Sigmoid colon (tissue), 6 donors: ENCODE measurements at regions not wholly inside any gene's neighbourhood (a gene's known extent, or its start where the extent isn't known, plus 50 kb on each side); places are given as distances from the start of the nearest gene placed in this dataset.

ENCODE experiments used
- DNase-seq: peaks from one replicate; pipeline ENCODE4 v3.0.0-alpha.2; 2019
- H3K27ac ChIP-seq, 4 donors: fragments of 200-600 bp; sonication (generic); one replicate each; pipeline ENCODE4 v1.5.1; 2016 to 2019; ENCODE audit warnings: mild to moderate bottlenecking in 1 of 4
- H3K27me3 ChIP-seq, 3 donors: fragments of 200-600 bp; sonication (generic); one replicate each; pipeline ENCODE4 v1.5.1; 2019; ENCODE audit warnings: mild to moderate bottlenecking in 1 of 3
- H3K36me3 ChIP-seq, 4 donors: fragments of 200-600 bp; sonication (generic); one replicate each; pipeline ENCODE4 v1.5.1; 2016 to 2019
- H3K4me1 ChIP-seq, 4 donors: fragments of 200-600 bp; sonication (generic); one replicate each; pipeline ENCODE4 v1.5.1; 2017 to 2019
- H3K4me3 ChIP-seq, 4 donors: fragments of 200-600 bp; sonication (generic); one replicate each; pipeline ENCODE4 v1.5.1; 2017 to 2019; ENCODE audit warnings: mild to moderate bottlenecking in 2 of 4, moderate library complexity in 1 of 4
- H3K9me3 ChIP-seq, 4 donors: fragments of 200-600 bp in 3 of 4; sonication (generic) in 3 of 4; one replicate each; pipeline versions ENCODE4 v1.5.1 to v1.6.1; 2013 to 2019
- EP300 ChIP-seq, 4 donors: sonication (generic); formaldehyde crosslinking; IDR thresholded peaks; one replicate each; pipeline ENCODE4 v1.6.1; 2017; ENCODE audit warnings: antibody characterized with exemption in 4 of 4
- POLR2A ChIP-seq, 2 donors: fragments of 450-650 bp; IDR thresholded peaks; one replicate each; pipeline ENCODE4 v1.6.1; 2016; ENCODE audit warnings: antibody characterized with exemption in 2 of 2, mild to moderate bottlenecking in 2 of 2, moderate library complexity in 2 of 2
- POLR2AphosphoS5 ChIP-seq, 4 donors: sonication (generic); formaldehyde crosslinking; IDR thresholded peaks; one replicate each; pipeline ENCODE4 v1.6.1; 2017; ENCODE audit warnings: antibody characterized with exemption in 4 of 4
- WGBS, 2 donors: extraction: QIAGEN DNeasy Blood & Tissue Kit; methylation state at CpG; one replicate each; pipeline ENCODE4 v1.1.7; 2013; 5-methylcytosine and 5-hydroxymethylcytosine counted together
- intact Hi-C: fragments of 100-400 bp; cut with DNase I; formaldehyde crosslinking; loops from one replicate; pipeline ENCODE4 v1.15.1; 2023
- small RNA-seq, 3 donors: library from RNA; depleted of rRNA; stranded (forward); fragments of <200 nt; gene quantifications; one replicate each; pipeline ENCODE3, GENCODE V24; 2016
- TF ChIP-seq, protein P1 (sequence below), 4 experiments: fragments of 450-650 bp in 3 of 4; fragments of 200-600 bp in 1 of 4; IDR thresholded peaks; one replicate each; pipeline ENCODE4 v1.5.1; 2016 to 2019; ENCODE audit warnings: antibody characterized with exemption in 4 of 4, mild to moderate bottlenecking in 3 of 4, moderate library complexity in 2 of 4
- donor health status: healthy with polysubstance abuse.
- donor health status: healthy.

DNA sequence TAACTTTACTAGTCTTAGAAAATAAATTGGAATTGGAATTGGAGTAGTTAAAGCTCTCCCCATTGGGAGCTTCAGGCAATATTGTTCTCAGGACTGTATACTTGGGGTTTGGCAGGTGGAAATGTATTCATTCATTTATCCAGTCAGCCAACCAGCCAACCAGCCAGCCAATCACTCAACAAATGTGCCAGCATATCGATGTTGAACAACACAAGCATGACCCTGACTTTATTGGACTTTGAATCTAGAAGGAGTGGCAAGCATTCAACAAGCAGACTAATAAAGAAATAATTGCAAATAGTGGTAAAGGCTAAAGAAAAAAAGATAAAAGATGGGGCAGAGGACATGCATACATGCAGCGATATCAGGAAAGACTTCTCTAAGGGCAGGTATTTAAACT is 55.5 kb upstream of the ZC3H11B start:
- Histone ChIP-seq H3K4me3 (no peak overlapping the region), H3K27me3 (no peaks in the 10 kb centered on the region), H3K36me3 (no peaks in the 10 kb centered on the region), H3K27ac (no peak overlapping the region), H3K4me1 (no peaks in the 10 kb centered on the region), H3K9me3 (no peaks in the 10 kb centered on the region)
- intact Hi-C loops = no loop called here
- no peak for TF ChIP-seq EP300 (IDR thresholded peaks at IDR 0.05)
- 65 to 84% methylated on average over 2 of the region's 2 CpGs for WGBS, 2 donors
- no peak for DNase-seq

DNA sequence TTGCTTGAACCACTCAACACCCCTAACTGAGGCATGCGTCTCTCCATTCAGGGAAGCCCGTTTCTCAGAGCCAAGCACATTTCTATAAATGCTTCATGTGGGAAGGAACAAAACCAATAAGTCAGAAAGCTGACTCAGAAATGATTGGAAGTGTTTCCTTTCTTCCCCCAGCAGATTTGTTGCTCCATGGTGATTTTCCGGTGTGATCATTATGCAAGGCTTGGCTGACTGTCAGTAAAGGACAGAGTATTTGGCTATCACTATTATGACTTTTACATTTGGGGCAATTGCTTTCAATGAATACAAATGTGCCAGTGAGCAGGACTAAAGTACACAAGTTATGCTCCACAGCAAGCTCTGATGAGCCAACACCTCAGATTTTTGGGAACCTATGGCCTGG is 53.3 kb upstream of the ZC3H11B start:
- 81 to 83% methylated on average over 3 of the region's 3 CpGs for WGBS, 2 donors
- no peak for DNase-seq
- intact Hi-C loops = no loop called here

DNA sequence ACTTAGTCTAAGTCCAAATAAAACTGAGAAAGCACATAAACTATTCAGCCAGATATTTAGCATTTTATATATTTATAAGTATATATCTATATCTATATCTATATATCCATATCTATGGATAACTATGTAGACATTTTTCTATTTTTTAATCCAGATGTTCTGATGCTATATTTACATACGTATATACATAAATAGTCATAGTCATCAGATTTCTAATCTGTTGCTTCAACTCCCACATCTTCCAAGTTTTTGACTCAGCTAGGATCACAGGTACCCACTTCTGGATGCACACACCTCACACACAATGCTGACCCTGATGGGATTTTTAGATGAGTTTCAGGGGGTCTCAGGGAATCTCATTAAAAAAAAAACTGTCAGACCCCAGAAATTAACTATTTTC is 52.2 kb upstream of the ZC3H11B start:
- no peaks in the 10 kb centered on the region for H3K36me3 ChIP-seq
- 75 to 92% methylated on average over 1 of the region's 1 CpG for WGBS, 2 donors
- H3K27me3 ChIP-seq = no peaks in the 10 kb centered on the region
- no peaks in the 10 kb centered on the region for H3K9me3 ChIP-seq
- no peak overlapping the region for H3K27ac ChIP-seq
- intact Hi-C loops = no loop called here
- TF ChIP-seq EP300 (IDR thresholded peaks at IDR 0.05) = no peak
- no peak for TF ChIP-seq POLR2AphosphoS5 (IDR thresholded peaks at IDR 0.05)
- TF ChIP-seq POLR2A (IDR thresholded peaks at IDR 0.05) = no peak
- TF ChIP-seq, protein P1, sequence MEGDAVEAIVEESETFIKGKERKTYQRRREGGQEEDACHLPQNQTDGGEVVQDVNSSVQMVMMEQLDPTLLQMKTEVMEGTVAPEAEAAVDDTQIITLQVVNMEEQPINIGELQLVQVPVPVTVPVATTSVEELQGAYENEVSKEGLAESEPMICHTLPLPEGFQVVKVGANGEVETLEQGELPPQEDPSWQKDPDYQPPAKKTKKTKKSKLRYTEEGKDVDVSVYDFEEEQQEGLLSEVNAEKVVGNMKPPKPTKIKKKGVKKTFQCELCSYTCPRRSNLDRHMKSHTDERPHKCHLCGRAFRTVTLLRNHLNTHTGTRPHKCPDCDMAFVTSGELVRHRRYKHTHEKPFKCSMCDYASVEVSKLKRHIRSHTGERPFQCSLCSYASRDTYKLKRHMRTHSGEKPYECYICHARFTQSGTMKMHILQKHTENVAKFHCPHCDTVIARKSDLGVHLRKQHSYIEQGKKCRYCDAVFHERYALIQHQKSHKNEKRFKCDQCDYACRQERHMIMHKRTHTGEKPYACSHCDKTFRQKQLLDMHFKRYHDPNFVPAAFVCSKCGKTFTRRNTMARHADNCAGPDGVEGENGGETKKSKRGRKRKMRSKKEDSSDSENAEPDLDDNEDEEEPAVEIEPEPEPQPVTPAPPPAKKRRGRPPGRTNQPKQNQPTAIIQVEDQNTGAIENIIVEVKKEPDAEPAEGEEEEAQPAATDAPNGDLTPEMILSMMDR (IDR thresholded peaks at IDR 0.05) = no peak
- peaks cover 0 to 12% (median 3%) of the 10 kb centered on the region in 4 donors for H3K4me1 ChIP-seq
- no peak overlapping the region for H3K4me3 ChIP-seq
- DNase-seq = no peak

More for the DNA sequence above, 53.3 kb upstream of the ZC3H11B start:
- H3K4me1 ChIP-seq = peaks cover 0 to 3% (median 0%) of the 10 kb centered on the region in 4 donors
- no peaks in the 10 kb centered on the region for H3K36me3 ChIP-seq
- H3K27ac ChIP-seq = no peak overlapping the region
- TF ChIP-seq EP300 (IDR thresholded peaks at IDR 0.05) (no peak), POLR2AphosphoS5 (IDR thresholded peaks at IDR 0.05) (peak in 1 of 4 donors; percentile 43)
- no peaks in the 10 kb centered on the region for H3K9me3 ChIP-seq
- H3K4me3 ChIP-seq = no peak overlapping the region
- no peaks in the 10 kb centered on the region for H3K27me3 ChIP-seq

DNA sequence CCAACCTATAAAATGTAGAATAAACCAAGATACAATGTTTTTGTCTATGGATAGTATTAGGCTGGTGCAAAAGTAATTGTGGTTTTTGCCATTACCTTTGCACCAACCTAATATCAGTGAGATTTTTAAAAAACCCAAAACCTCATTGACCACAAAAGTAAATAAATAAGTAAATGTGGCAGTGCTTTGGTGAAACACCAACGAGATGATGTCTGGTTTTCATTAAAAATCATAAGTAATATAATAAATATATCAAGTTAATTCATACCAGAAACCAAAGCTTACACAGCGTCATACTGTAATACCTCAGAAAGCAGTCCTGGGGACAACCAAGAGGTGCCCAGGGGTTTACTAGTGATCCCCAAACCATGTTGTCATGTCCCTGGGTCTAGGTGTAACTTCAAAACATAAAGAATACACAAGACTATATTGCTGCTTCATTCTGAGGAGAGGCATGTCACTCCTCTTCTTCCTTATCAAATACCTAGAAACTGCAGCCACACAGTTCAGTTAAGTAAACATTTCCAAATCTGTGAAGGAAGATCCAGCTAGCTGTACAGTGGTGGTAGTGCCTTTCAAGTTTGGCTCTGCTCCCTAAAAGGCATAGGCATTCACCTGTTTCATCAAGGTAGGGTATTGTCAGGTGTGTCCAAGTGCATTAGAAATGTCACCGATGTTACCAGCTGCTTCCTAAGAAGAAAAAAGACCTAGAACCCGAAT is 51.6 kb upstream of the ZC3H11B start:
- WGBS, 2 donors = 41 to 67% methylated on average over 4 of the region's 4 CpGs

More for the DNA sequence above, 51.6 kb upstream of the ZC3H11B start:
- TF ChIP-seq, protein P1 (IDR thresholded peaks at IDR 0.05) = no peak
- TF ChIP-seq POLR2AphosphoS5 (IDR thresholded peaks at IDR 0.05) (no peak), EP300 (IDR thresholded peaks at IDR 0.05) (no peak), POLR2A (IDR thresholded peaks at IDR 0.05) (no peak)
- Histone ChIP-seq H3K4me3 (no peak overlapping the region), H3K4me1 (peaks cover 0 to 12% (median 3%) of the 10 kb centered on the region in 4 donors), H3K9me3 (no peaks in the 10 kb centered on the region), H3K27me3 (no peaks in the 10 kb centered on the region), H3K27ac (no peak overlapping the region), H3K36me3 (no peaks in the 10 kb centered on the region)
- intact Hi-C loops = loop anchor here (5.0 kb wide), 1 partner anchor 148 kb away; no protein-coding TSS in a partner anchor
- no peak for DNase-seq

Small RNA genes in the stretch of these regions (small RNA-seq; reads per million reads assigned to genes)
- gene RNA5SP76 = 0 reads per million in 3 donors
